Activated gamma-delta T cell (primary cell): ENCODE measurements at regions not wholly inside any gene's neighbourhood (a gene's known extent, or its start where the extent isn't known, plus 50 kb on each side); places are given as distances from the start of the nearest gene placed in this dataset.

Experiments used
- DNase-seq: peaks from one replicate; lab custom pipeline; 2025; lab: John Stamatoyannopoulos, UW

DNA sequence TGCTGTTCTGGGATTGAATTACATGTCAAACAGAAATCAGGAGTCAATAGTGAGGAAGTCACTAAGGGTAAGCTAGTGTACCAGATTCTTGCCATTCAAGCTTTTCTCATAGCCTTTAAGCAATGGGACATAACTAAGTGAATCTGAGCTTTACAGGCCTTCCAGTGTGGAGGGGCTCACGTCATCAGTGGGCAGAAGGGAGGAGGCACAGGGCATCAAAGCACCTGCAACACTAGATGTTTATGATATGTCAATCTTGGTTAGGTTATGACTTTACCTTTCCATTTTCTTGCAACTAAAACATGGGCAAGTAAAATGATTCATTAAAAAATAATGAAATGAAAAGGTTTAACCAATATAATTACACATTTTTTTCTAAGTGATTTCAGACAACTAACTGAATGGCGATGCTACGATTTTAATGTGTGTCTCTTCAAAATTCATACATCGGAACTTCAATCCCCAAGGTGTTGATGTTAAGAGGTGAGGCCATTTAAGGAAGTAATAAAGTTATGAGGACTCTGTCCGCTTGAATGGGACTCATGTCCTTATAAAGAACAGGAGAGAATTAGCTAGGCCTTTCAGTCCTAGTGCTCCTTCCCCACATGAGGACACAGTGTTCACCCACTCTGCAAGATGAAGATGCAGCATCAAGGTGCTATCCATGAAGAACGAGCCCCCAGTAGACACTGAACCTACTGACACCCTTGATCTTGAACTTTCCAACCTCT lies 1169.2 kb upstream of the NXPH2 start:
- no peak for DNase-seq

DNA sequence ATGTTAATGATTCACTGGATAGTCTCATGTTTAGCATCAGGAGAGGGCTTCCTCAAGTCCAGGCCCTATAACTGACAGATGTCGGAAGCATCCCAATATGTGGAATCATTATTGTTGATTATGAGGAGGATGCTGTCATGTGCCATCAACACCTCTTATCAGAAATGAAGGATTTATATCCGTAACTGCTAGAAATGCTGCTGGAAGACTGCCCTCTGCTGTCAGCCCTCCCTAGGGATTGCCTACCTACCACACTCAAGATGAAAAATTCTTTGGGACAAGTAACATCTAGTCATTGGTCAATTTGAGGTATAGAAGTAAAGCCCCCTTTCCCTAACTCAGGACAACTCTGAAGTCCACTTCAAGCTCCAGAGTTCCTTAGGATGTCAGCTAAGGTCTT lies 1166.5 kb upstream of the NXPH2 start:
- DNase-seq = no peak

DNA sequence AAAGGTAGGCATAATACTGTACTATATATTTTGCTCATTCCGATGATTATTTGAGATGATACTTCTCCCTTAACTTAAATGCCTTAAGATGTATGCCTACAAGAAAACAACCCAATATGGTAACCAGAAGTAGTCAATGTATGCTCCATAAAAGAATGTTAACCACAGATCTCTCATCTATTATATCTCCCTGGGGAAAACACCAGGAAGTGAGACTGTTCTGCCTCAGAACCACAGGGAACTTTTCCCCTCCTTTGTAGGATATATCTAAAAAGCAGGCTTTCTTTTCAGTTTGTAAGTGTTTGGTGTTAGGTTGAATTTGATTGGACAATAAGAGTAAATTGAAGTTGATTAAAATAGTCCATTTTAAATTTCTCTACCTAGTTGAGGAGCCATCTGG lies 1160.5 kb upstream of the NXPH2 start:
- DNase-seq = no peak

DNA sequence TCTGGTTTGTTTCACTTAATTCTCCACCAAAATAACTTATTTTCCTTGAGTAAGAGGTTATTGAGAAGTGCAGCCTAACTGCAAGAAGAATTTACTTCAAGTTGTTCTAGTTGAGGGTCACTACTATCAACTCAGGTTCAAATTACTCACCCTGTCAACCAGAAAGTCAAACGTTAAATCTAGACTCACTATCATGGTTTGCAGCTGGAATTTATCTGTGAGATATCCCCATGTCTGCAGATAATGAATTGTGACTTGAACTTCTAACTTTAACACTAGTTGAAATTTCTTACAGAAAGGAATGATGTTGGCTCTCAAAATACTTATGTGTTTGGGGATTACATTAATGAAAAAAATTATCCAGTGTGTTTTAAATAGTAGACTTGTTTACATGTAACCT lies 1145.7 kb upstream of the NXPH2 start:
- DNase-seq = no peak

DNA sequence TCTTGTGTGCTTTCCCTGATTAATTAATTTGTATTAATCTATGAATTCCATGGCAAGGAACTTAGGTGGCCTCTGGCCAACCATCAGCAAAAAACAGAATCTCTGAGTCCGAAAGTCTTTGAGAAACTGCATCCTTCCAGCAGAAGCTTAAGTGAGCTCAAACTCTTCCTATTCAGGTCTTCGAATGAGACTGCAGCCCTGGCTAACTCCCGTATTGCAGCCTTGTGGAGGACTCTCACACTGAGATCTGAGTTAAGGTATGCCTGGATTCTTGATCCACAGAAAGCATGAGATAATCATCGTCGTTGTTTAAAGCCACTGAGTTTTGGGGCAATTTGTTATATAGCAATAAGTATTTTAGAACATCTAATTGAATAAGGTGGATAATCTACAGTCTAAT lies 1143.9 kb upstream of the NXPH2 start:
- DNase-seq = no peak

DNA sequence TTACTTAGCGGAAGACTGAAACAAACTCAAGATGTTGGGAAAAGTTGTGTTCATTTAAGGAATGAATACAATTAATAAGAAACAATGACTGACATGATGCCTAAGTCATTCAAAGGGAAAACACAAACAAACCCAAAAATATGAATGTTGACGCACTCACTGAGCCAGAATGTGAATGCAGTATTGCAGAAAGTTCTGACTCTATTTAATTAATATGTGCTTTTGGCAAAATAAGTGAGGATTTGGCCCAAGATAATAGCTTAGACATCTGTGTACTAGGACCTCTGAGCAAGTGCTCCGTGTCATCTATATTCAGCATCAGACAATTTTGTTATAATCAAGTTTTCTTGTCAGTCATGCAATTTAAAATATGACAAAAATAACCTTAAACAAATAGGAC lies 1138.8 kb upstream of the NXPH2 start:
- DNase-seq = no peak

DNA sequence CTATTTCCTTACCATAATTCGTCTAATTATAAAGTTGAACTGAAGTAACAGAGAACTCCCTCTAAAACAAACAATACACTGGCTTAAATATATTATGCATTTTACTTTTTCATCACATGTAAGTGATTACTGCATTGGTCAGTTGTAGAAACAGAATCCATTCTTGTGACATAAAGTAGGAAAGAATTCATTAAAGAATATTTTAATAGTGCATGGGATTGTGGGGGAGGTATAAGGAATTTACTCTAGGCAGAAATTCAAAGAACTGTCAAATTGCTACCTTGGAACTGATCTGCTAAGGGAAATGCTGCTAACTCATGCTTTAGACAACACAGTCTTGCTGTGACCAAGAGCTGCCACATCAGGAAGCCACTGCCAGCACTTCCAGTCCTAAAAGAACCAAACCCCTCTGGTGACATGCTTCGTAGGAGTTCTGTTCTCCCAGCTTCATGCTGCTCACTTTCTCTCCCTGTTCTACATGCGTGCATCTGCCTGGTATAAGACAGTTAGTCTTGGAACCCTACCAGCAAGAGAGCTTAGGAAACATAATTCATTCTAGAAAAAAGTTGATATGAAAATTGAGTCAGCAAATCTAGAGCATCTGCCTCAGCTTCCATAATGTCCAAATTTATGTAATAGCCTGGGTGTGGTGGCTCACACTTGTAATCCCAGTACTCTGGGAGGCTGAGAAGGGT lies 1137.6 kb upstream of the NXPH2 start:
- DNase-seq = no peak

DNA sequence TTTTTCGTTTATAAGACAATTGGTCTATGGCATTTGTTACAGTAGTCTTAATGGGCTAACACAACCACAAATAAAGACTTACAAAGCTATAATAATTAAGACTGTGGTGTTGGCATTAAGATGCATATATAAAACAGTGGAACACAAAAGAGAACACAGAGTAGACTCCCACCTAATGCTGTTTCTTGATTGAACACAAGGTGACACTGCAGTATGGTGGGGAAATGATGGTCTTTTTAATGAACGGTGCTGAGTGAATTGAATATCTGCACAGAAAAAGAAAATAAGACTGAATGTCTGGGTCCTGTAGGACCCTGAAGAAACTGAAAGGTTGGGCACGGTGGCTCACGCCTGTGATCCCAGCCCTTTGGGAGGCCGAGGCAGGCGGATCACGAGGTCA lies 1136.6 kb upstream of the NXPH2 start:
- DNase-seq = no peak

DNA sequence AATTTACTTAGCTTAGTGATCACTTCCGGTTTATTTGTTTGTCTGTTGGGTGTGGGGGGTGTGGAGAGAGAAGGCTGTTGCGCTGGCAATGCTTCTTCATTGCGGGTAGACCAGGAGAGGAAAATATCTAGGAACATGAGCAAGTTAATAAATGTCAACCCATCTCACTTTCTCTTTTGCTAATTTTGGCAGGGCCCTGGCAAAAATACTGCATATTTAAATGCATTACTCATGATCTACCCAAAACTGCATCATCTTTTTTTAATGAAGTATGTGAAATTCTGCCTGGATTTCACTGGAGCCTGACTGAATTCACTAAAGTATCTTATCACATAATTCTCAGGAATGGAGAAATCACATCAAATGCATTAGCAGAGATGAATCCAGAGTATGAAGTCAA lies 1131.0 kb upstream of the NXPH2 start:
- no peak for DNase-seq

DNA sequence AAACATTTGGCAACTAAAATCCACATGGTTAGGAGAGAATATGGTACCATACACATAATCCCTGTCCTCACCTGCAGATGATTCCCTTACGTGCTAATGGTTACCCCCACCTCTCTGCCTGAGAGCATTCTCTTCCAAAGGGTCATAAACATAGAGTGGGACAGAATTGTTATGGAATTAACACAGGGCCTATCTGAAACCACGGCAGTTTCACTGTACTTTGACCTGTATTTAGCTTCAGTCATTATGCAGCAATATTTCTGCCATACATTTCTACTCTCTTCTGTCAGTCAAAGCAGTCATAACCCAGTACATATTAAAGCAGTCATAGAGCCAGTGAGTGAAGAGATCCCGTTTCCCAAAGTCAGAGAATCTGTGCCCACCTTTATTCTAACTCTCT lies 1128.9 kb upstream of the NXPH2 start:
- no peak for DNase-seq

DNA sequence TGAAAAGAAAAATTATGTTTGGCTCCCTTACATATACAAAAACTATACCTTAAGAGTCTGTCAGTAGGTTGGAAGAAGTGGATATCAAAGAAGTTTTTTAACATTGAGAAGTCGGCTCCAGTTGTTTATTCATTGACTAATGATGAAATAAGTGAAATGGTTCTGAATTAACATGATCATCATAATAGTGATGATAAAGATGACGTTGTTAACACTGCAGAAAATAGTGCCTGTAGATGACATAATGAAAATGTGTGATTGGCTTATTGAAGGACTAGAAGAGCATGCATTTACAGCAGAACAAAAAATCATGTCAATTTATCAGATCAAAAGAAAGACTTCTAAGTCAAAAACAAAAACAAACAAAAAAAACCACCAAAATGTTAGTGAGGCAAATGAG lies 1125.4 kb upstream of the NXPH2 start:
- DNase-seq = no peak

DNA sequence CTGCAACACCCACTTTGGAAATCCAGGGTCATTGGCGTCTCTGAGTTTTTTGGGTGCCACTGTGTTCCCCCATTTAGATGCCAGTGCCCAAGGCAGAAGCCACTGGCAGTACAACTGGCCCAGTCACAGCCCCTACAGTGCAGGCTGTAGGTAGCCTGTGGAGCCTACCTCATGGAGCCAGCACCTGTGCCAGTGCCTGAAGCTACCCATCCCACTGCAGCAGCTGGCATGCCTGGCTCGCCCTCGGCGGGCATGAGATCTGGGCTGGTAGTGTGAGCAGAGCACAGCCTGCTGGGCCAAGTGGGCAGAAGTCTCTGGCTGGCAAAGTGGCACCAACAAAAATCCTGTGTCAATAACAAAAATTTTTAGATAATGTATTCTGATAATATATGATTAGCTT lies 1111.4 kb upstream of the NXPH2 start:
- no peak for DNase-seq

DNA sequence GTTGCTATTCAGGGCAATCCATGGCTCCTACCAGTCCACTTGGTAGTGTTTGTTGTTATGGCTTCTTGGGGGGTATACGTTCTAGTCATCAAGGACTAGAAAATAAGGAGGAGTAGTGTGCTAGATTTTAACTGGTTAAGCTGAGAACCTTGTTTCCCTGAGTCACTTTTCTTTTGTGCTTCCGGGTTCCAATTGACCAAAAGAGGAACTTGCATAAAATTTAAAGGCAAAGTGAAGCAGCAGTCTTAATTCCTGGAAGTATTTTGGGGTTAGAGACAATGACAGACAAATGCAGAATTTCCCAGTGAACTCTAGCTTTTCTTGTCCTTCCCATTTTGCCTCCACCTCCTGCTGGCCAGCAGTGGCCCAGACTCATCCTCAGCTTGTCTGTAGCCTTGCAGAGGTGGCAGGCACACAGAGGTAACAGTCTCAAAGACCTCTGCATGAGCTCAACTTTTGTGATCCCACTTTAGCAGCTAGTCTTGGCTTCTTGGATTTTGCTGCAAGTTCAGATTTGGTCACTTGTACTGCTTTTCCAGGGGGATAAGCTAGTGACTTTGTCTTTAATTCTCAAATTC lies 1105.8 kb upstream of the NXPH2 start:
- no peak for DNase-seq

DNA sequence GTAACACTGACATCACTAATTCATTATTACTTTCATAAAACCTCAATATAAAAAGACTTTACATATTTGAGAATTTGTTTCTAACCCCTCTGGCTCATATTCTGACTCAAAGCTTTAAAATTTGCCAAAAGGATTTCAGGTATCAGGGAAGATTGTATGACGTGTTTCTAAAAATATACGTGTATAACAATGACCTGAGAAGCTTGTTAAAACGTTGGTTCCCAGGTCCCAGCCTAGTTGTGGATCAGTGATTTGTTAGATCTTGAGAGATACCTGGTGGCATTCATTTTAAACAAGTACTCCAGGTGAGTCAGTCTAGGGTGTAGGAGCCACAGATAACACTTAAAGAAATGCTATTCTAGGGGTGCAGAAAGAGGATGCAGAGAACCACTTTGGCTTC lies 1096.8 kb upstream of the NXPH2 start:
- DNase-seq = no peak

DNA sequence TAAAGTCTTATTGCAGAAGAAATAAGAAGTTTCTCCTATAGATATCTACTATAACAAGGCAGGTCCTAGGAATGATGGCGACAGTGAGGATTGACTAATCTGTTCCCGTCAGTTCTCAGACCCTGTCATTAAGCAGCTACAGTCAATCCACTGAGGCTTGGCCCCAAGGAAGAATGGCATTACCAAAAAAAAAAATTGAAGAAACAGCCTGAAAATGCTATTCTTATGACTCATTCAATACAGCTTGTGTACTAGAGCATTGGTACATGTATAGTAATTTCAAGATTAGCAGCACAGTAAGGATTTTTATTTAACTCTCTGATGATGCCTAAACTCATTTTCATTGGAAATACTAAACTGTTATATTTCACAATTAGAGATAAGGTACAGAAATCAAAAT lies 1096.1 kb upstream of the NXPH2 start:
- DNase-seq = no peak

DNA sequence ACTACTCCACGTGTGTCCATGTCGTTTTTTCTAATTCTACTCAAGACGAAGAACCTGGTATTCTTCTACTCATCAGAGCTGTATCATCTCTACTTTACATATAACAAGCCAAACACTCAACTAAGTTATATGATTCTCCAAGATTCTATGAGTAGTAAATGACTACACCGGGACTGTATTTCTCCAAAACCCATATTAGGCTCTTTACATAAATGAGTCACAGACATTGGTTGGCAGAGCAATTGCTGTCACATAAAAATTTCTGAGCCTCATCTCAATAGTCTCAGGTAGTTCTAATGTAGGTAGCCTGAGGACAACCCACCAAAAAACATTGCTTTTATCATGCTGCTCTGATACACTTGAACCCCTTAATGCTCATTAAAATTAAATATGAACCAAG lies 1092.3 kb upstream of the NXPH2 start:
- DNase-seq = no peak

DNA sequence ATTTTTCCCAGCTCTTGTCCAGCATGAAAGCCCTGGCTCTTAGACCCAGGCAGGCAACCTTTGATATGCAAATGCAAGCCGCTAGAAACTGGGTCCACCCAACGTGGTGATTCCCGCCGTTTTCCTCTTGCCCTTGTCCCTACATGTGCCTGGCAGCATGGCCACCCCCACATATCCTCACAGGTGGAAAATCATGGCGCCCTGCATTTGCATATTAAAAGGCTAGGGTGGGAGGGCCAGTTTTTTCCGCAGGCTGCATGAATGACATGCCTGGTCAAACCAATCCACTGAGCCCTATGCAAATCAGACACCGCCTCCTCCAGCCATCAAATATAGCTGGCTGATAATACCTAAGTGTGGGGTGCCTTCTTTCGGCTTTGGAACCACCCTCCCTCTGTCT lies 1091.8 kb upstream of the NXPH2 start:
- no peak for DNase-seq

DNA sequence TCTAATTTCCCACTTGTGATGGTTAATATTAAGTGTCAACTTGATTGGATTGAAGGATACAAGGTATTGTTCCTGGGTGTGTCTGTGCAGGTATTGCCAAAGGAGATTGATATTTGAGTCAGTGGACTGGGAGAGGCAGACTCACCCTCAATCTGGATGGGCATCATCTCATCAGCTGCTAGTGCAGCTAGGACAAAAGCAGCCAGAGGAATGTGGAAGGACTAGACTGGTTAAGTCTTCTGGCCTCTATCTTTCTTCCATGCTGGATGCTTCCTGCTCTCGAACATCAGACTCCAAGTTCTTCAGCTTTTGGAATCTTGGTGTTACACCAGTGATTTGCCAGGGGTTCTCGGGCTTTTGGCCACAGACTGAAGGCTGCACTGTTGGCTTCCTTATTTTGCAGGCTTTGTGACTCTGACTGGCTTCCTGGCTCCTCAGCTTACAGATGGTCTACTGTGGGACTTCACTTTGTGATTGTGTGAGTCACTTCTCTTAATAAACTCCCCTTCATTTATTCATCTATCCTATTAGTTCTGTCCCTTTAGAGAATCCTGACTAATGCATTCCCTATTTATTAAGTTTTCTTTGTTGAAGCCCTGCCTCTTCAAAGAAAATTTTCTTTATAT lies 1087.5 kb upstream of the NXPH2 start:
- DNase-seq = no peak

DNA sequence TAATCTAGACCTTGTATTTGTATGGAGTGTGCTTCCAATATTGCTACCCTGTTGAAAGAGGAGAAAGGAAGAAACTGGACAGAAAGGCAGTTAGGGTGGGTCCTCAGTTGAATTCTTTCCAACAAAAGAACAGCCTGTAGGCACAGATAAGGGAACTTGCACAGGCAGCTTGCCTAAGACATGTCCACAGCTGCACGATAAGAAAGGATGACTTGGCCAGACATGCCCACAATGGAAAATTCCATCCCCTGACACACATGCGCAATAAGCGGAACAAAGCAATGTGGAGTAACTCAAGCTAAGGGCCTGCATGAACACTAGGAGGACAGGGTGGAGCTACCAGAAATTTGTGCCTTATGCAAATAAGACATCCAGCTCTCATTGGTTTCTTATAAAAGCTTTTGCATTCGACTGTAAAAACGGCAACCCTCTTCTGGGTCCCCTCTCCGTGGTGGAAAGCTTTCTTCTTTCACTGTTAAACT lies 1084.7 kb upstream of the NXPH2 start:
- no peak for DNase-seq

DNA sequence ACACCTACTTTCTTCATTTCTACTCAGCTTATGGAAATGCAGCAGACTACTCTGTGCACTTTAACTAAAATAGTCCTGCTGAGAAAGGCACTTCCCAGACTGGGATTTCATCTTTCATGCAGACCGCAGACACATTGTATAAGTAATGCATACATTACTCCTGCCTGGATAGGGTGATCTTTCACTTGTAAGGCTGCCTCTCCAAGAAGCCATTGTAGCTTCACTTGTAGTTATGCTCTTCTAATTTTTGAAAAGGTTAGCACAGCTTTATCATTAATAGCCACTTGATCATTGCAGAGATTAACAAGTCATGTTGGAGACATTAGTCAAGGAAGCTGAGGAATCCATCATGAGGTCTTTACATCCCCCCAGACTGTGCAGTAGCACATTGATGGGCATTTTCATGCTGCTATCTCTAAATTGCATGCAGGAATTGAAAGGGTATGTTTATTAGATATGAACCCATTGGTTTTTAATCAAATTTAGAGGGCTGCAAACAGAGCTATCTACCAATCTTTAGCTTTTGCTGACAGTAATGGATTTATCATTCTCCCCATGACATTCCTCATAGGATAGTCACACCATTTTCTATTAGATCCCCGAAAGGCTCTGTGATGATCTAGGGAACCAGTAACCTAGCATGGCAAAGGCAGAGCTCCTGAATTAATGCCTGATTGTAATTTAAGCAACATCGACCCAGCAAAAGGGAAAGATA lies 1074.7 kb upstream of the NXPH2 start:
- DNase-seq = no peak

DNA sequence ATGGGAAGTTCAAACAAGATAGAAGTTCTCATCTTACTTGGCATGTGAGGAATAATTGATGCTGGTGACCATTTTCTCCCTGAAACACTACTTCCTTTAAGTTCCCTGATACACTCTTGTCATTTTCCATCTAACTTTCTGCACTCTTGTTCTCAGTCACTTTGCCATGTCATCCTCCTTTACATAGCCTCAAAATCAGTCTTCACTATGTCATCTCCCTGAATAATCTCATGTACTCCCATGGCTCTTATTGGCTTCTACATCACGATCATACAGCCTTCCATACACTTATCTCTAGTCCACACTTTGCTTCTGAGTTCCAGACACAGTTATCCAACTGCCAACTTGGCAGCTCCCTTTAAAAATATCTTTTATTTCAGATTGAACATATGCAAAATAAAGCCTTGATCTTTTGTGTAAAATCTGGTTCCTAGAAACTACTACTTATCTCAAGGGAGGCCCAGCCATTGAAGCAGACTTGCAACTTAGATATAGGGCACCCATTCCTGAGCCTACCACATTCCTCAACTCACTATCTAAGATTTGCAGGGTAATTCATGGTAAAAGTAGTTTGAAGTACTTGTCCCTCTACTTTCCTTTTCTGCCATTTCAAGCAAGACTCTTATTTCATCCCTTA lies 1070.2 kb upstream of the NXPH2 start:
- DNase-seq = no peak

DNA sequence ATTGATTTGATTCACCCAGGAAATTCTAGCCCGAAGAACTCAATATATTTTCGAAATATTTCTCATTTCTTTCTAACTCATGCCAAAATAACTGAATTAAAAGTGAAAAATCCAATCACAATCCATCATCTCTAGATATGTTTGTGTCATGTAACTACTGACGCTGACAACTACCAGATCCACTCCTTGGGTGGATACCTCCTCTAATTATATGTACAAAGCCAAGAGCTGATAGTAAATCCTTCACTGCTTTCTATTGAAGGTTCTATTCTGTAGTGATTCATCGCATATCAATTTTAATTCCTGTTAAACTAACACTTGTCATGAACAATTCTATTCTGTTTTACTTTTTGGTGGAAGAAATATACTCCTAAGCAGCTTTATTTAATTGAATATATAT lies 1056.6 kb upstream of the NXPH2 start:
- DNase-seq = no peak
